IMR-90 (cell line): ENCODE measurements at regions not wholly inside any gene's neighbourhood (a gene's known extent, or its start where the extent isn't known, plus 50 kb on each side); places are given as distances from the start of the nearest gene placed in this dataset.

Experiments
- ATAC-seq: fragments of 200-7000 bp; cut with Tn5 transposase; 2 replicates; pipeline ENCODE4 v1.9.1; 2020; ENCODE audit warnings: low read depth, mild to moderate bottlenecking, moderate library complexity
- BruUV-seq: library from RNA; stranded (reverse); fragments of 400-500 nt; replicated peaks from 2 replicates; lab custom pipeline; 2021; lab: Mats Ljungman, UMichigan
- CTCF ChIA-PET: fragments of 300-600 bp; formaldehyde crosslinking; extraction: SDS; loops from one replicate; lab custom pipeline; 2021; ENCODE audit warnings: antibody characterized with exemption; lab: Yijun Ruan, JAX
- POLR2A ChIA-PET: fragments of 300-600 bp; sonication (Branson Sonifier 250); formaldehyde crosslinking; loops from one replicate; lab custom pipeline; 2022; ENCODE audit warnings: antibody characterized with exemption; ENCODE audit not compliant: unreplicated experiment; lab: Charles Lee
- DNase-seq: peaks from one replicate; pipeline ENCODE4 v3.0.0; 2013
- H2AFZ ChIP-seq: replicated peaks from 2 replicates; pipeline ENCODE3; 2013; ENCODE audit warnings: low read length, mild to moderate bottlenecking; ENCODE audit not compliant: poor library complexity
- H2AK5ac ChIP-seq: 2 replicates; pipeline ENCODE4 v1.6.1; 2013; ENCODE audit warnings: low read depth, low read length, inconsistent platforms
- H2AK9ac ChIP-seq: replicated peaks from 2 replicates; pipeline ENCODE3; 2013; ENCODE audit warnings: mild to moderate bottlenecking, low read depth, low read length, moderate library complexity; ENCODE audit not compliant: poor library complexity
- H2BK120ac ChIP-seq: 2 replicates; pipeline ENCODE4 v1.6.1; 2013; ENCODE audit warnings: low read depth, low read length, inconsistent platforms
- H2BK15ac ChIP-seq: 3 replicates; pipeline ENCODE4 v1.6.1; 2013; ENCODE audit warnings: low read depth, low read length, inconsistent platforms
- H2BK20ac ChIP-seq: 2 replicates; pipeline ENCODE4 v1.6.1; 2013; ENCODE audit warnings: low read depth, mild to moderate bottlenecking, inconsistent platforms, low read length, moderate library complexity
- H2BK5ac ChIP-seq: 2 replicates; pipeline ENCODE4 v1.6.1; 2013; ENCODE audit warnings: mild to moderate bottlenecking, low read depth, low read length, inconsistent platforms; ENCODE audit not compliant: poor library complexity, severe bottlenecking
- H3K14ac ChIP-seq: replicated peaks from 2 replicates; pipeline ENCODE4 v1.6.1; 2013; ENCODE audit warnings: low read depth, low read length, inconsistent platforms
- H3K18ac ChIP-seq: 2 replicates; pipeline ENCODE4 v1.6.1; 2013; ENCODE audit warnings: low read depth, low read length, control low read depth
- H3K23ac ChIP-seq: 2 replicates; pipeline ENCODE4 v1.6.1; 2013; ENCODE audit warnings: low read depth, low read length, inconsistent platforms
- H3K27ac ChIP-seq: 2 replicates; pipeline ENCODE4 v1.5.1; 2013; ENCODE audit warnings: mild to moderate bottlenecking, control low read depth, low read length; ENCODE audit not compliant: insufficient read depth
- H3K27me3 ChIP-seq: 2 replicates; pipeline ENCODE4 v1.6.1; 2013; ENCODE audit warnings: low read length; ENCODE audit not compliant: control insufficient read depth, insufficient read depth
- H3K36me3 ChIP-seq: 2 replicates; pipeline ENCODE4 v1.6.1; 2013; ENCODE audit warnings: low read length, mixed read lengths; ENCODE audit not compliant: control insufficient read depth, insufficient read depth
- H3K4ac ChIP-seq: 2 replicates; pipeline ENCODE4 v1.6.1; 2013; ENCODE audit warnings: low read depth, low read length, inconsistent platforms
- H3K4me1 ChIP-seq: 2 replicates; pipeline ENCODE4 v1.6.1; 2013; ENCODE audit warnings: low read length, mixed read lengths; ENCODE audit not compliant: control insufficient read depth, insufficient read depth
- H3K4me2 ChIP-seq: 2 replicates; pipeline ENCODE4 v1.6.1; 2013; ENCODE audit warnings: low read depth, mild to moderate bottlenecking, control low read depth, low read length, moderate library complexity
- H3K4me3 ChIP-seq: 2 replicates; pipeline ENCODE4 v1.5.1; 2013; ENCODE audit warnings: low read depth, mild to moderate bottlenecking, control low read depth, low read length, moderate library complexity; ENCODE audit not compliant: insufficient read depth
- H3K56ac ChIP-seq: 2 replicates; pipeline ENCODE4 v1.6.1; 2013; ENCODE audit warnings: low read length, inconsistent platforms; ENCODE audit not compliant: insufficient read depth; ENCODE audit errors: extremely low read depth
- H3K79me1 ChIP-seq, 2 experiments: 2 replicates each; pipeline ENCODE4 v1.6.1; 2013; ENCODE audit warnings: low read length in 2 of 2, inconsistent platforms in 1 of 2, low read depth in 1 of 2
- H3K9ac ChIP-seq: 2 replicates; pipeline ENCODE4 v1.6.1; 2013; ENCODE audit warnings: low read depth, low read length, control low read depth
- H3K9me1 ChIP-seq: 2 replicates; pipeline ENCODE4 v1.6.1; 2013; ENCODE audit warnings: low read length, inconsistent platforms; ENCODE audit not compliant: insufficient read depth
- H3K9me3 ChIP-seq: 2 replicates; pipeline ENCODE4 v1.6.1; 2013; ENCODE audit warnings: low read length; ENCODE audit not compliant: control insufficient read depth, insufficient read depth
- H4K20me1 ChIP-seq: 2 replicates; pipeline ENCODE4 v1.6.1; 2013; ENCODE audit warnings: low read length, inconsistent platforms; ENCODE audit not compliant: insufficient read depth
- H4K5ac ChIP-seq: 2 replicates; pipeline ENCODE4 v1.6.1; 2013; ENCODE audit warnings: mild to moderate bottlenecking, low read depth, low read length, control low read depth
- H4K8ac ChIP-seq, 2 experiments: 2 replicates each; pipeline ENCODE4 v1.6.1; 2013; ENCODE audit warnings: low read depth in 2 of 2, low read length in 2 of 2, control low read depth in 1 of 2, inconsistent platforms in 1 of 2
- H4K91ac ChIP-seq: 2 replicates; pipeline ENCODE4 v1.6.1; 2013; ENCODE audit warnings: low read depth, low read length, inconsistent platforms; ENCODE audit not compliant: insufficient read depth
- BHLHE40 ChIP-seq: fragments of 150-350 bp; IDR thresholded peaks from 2 replicates; pipeline ENCODE4 v1.6.1; 2016; ENCODE audit warnings: mild to moderate bottlenecking, low read depth, low read length
- CEBPB ChIP-seq: IDR thresholded peaks from 2 replicates; pipeline ENCODE4 v1.6.1; 2012; ENCODE audit warnings: low read depth, low read length, improper control_type of control experiment
- CHD1 ChIP-seq: IDR thresholded peaks from 2 replicates; pipeline ENCODE4 v1.6.1; 2012; ENCODE audit warnings: low read depth, low read length, improper control_type of control experiment
- FOS ChIP-seq: fragments of 150-350 bp; IDR thresholded peaks from 2 replicates; pipeline ENCODE4 v1.6.1; 2016; ENCODE audit warnings: low read depth, low read length
- MAFK ChIP-seq: IDR thresholded peaks from 2 replicates; pipeline ENCODE4 v1.6.1; 2012; ENCODE audit warnings: low read depth, low read length, improper control_type of control experiment
- MAZ ChIP-seq: IDR thresholded peaks from 2 replicates; pipeline ENCODE4 v1.6.1; 2012; ENCODE audit warnings: low read depth, mild to moderate bottlenecking, low read length, improper control_type of control experiment, moderate library complexity, borderline replicate concordance
- MXI1 ChIP-seq: IDR thresholded peaks from 2 replicates; pipeline ENCODE4 v1.6.1; 2012; ENCODE audit warnings: low read depth, mild to moderate bottlenecking, low read length, moderate library complexity, borderline replicate concordance
- NFE2L2 ChIP-seq: fragments of 150-350 bp; IDR thresholded peaks from 2 replicates; pipeline ENCODE4 v1.6.1; 2016; ENCODE audit warnings: low read depth, mild to moderate bottlenecking, low read length
- POLR2A ChIP-seq: IDR thresholded peaks from 2 replicates; pipeline ENCODE4 v1.6.1; 2012; ENCODE audit warnings: mild to moderate bottlenecking, low read depth, low read length
- RAD21 ChIP-seq: IDR thresholded peaks from 2 replicates; pipeline ENCODE4 v1.6.1; 2012; ENCODE audit warnings: low read length, improper control_type of control experiment
- RCOR1 ChIP-seq: IDR thresholded peaks from 2 replicates; pipeline ENCODE4 v1.6.1; 2012; ENCODE audit warnings: mild to moderate bottlenecking, low read length, improper control_type of control experiment; ENCODE audit not compliant: insufficient replicate concordance
- RFX5 ChIP-seq: IDR thresholded peaks from 2 replicates; pipeline ENCODE4 v1.8.0; 2012; ENCODE audit warnings: low read depth, mild to moderate bottlenecking, low read length, moderate library complexity
- SMC3 ChIP-seq: fragments of 150-350 bp; IDR thresholded peaks from 2 replicates; pipeline ENCODE4 v1.6.1; 2016; ENCODE audit warnings: low read depth, mild to moderate bottlenecking, antibody characterized with exemption, low read length, moderate library complexity
- WGBS, 2 experiments: methylation state at CpG; one replicate each; pipeline versions ENCODE4 v1.1.5 to v1.1.7; 2013; ENCODE audit warnings: missing lambda C conversion rate in 2 of 2; ENCODE audit not compliant: insufficient read length in 1 of 2; ENCODE audit errors: extremely low coverage in 2 of 2; 5-methylcytosine and 5-hydroxymethylcytosine counted together
- dilution Hi-C: fragments of 300-500 bp; cut with HindIII; formaldehyde crosslinking; loops from one replicate; pipeline ENCODE4 v1.14.3; 2018; ENCODE audit warnings: low sequenced_read_pairs; ENCODE audit not compliant: unreplicated experiment
- in situ Hi-C: fragments of 300-500 bp; cut with MboI; formaldehyde crosslinking; loops from 3 replicates; pipeline ENCODE4 v1.14.3; 2019; ENCODE audit warnings: low sequenced_read_pairs, inconsistent platforms, mixed read lengths
- intact Hi-C: fragments of 100-400 bp; cut with micrococcal nuclease; formaldehyde crosslinking; loops from 2 replicates; pipeline ENCODE4 v1.10.0; 2022
- TF ChIP-seq, protein P1 (sequence below): fragments of 150-350 bp; IDR thresholded peaks from 2 replicates; pipeline ENCODE4 v1.6.1; 2016; ENCODE audit warnings: low read depth, mild to moderate bottlenecking, low read length, moderate library complexity, borderline replicate concordance
- TF ChIP-seq, protein P2 (sequence below): fragments of 150-350 bp; IDR thresholded peaks from 2 replicates; pipeline ENCODE4 v1.6.1; 2017; ENCODE audit warnings: mild to moderate bottlenecking, antibody characterized with exemption, low read length, low read depth
- TF ChIP-seq, protein P3 (sequence below): conservative IDR thresholded peaks from 2 replicates; pipeline ENCODE4 v1.5.1; 2012; ENCODE audit warnings: mild to moderate bottlenecking, low read depth, low read length, improper control_type of control experiment

DNA sequence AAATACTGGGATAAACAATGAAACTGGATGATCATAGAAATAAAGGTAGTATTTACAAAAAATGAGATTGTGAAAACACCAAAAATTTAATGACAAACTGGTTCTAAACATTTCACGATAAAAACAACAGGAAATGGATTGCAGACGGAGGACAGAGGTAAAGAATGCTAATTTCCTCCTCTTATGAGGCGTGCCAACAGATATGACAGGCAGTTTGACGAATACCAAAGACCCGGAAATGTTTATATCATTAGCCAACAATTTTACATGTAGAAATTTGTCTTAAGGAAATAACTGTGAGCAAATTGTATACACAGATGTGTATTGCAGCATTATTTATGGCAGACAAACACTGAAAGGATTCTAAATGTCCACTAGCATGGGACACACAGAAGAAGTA, 162.0 kb upstream of the MGMT start:
- dilution Hi-C loops: no loop called here
- Histone ChIP-seq H3K36me3 (no peaks in the 10 kb centered on the region), H3K79me1 (no peaks in the 10 kb centered on the region), H2AFZ (no peak overlapping the region), H3K56ac (no peak overlapping the region), H2BK15ac (no peak overlapping the region), H3K18ac (no peak overlapping the region), H2AK5ac (no peak overlapping the region), H3K14ac (no peak overlapping the region), H3K23ac (no peak overlapping the region), H3K9me1 (no peaks in the 10 kb centered on the region), H4K91ac (no peak overlapping the region), H3K9me3 (0 out of 2 replicates have a peak, but pooled peaks cover 2% of the 10 kb centered on the region), H2BK20ac (no peak overlapping the region), H3K4ac (no peak overlapping the region), H3K9ac (no peak overlapping the region), H3K4me3 (no peak overlapping the region), H2BK5ac (no peak overlapping the region), H4K5ac (no peak overlapping the region), H4K20me1 (no peaks in the 10 kb centered on the region), H3K4me1 (peaks cover 3% of the 10 kb centered on the region; the same call in 1 of the 2 replicates), H3K4me2 (no peak overlapping the region), H3K27ac (no peak overlapping the region), H3K27me3 (no peaks in the 10 kb centered on the region), H4K8ac (no peak overlapping the region), H2BK120ac (no peak overlapping the region), H2AK9ac (no peak overlapping the region)
- in situ Hi-C loops: no loop called here
- no peak for TF ChIP-seq CEBPB
- TF ChIP-seq NFE2L2: no peak
- TF ChIP-seq, protein P1, sequence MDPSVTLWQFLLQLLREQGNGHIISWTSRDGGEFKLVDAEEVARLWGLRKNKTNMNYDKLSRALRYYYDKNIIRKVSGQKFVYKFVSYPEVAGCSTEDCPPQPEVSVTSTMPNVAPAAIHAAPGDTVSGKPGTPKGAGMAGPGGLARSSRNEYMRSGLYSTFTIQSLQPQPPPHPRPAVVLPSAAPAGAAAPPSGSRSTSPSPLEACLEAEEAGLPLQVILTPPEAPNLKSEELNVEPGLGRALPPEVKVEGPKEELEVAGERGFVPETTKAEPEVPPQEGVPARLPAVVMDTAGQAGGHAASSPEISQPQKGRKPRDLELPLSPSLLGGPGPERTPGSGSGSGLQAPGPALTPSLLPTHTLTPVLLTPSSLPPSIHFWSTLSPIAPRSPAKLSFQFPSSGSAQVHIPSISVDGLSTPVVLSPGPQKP: no peak
- TF ChIP-seq POLR2A: no peak
- no peak for TF ChIP-seq RFX5
- no peak for TF ChIP-seq RCOR1
- TF ChIP-seq FOS: no peak
- TF ChIP-seq MXI1: no peak
- TF ChIP-seq SMC3: no peak
- TF ChIP-seq, protein P2, sequence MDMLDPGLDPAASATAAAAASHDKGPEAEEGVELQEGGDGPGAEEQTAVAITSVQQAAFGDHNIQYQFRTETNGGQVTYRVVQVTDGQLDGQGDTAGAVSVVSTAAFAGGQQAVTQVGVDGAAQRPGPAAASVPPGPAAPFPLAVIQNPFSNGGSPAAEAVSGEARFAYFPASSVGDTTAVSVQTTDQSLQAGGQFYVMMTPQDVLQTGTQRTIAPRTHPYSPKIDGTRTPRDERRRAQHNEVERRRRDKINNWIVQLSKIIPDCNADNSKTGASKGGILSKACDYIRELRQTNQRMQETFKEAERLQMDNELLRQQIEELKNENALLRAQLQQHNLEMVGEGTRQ: no peak
- no peak for TF ChIP-seq RAD21
- no peak for TF ChIP-seq MAFK
- no peak for TF ChIP-seq MAZ
- TF ChIP-seq, protein P3, sequence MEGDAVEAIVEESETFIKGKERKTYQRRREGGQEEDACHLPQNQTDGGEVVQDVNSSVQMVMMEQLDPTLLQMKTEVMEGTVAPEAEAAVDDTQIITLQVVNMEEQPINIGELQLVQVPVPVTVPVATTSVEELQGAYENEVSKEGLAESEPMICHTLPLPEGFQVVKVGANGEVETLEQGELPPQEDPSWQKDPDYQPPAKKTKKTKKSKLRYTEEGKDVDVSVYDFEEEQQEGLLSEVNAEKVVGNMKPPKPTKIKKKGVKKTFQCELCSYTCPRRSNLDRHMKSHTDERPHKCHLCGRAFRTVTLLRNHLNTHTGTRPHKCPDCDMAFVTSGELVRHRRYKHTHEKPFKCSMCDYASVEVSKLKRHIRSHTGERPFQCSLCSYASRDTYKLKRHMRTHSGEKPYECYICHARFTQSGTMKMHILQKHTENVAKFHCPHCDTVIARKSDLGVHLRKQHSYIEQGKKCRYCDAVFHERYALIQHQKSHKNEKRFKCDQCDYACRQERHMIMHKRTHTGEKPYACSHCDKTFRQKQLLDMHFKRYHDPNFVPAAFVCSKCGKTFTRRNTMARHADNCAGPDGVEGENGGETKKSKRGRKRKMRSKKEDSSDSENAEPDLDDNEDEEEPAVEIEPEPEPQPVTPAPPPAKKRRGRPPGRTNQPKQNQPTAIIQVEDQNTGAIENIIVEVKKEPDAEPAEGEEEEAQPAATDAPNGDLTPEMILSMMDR: no peak
- no peak for TF ChIP-seq BHLHE40
- TF ChIP-seq CHD1: no peak
- ATAC-seq (no peak), DNase-seq (no peak)
- no TSS peak for BruUV-seq
- CTCF ChIA-PET: interaction anchor here (0.7 kb wide), 1 partner anchor 9 kb away, joined by 4 read pairs; no protein-coding TSS in a partner anchor
- intact Hi-C loops: no loop called here
- POLR2A ChIA-PET: no interaction called here
- no CpG with 5 or more reads among the region's 5 CpGs for WGBS, 2 experiments
